Erythroblast (primary cell): ENCODE measurements at regions not wholly inside any gene's neighbourhood (a gene's known extent, or its start where the extent isn't known, plus 50 kb on each side); places are given as distances from the start of the nearest gene placed in this dataset.

Experiments
- DNase-seq, 2 experiments: peaks; one replicate each; lab custom pipeline; 2025; lab: John Stamatoyannopoulos, UW
- GATA1 ChIP-seq: IDR thresholded peaks from 2 replicates; pipeline ENCODE4 v1.6.1; 2011; ENCODE audit warnings: low read depth, mild to moderate bottlenecking, control low read depth, low read length, moderate library complexity
- POLR2A ChIP-seq: IDR thresholded peaks from 2 replicates; pipeline ENCODE4 v1.6.1; 2011; ENCODE audit warnings: mild to moderate bottlenecking, low read length

DNA sequence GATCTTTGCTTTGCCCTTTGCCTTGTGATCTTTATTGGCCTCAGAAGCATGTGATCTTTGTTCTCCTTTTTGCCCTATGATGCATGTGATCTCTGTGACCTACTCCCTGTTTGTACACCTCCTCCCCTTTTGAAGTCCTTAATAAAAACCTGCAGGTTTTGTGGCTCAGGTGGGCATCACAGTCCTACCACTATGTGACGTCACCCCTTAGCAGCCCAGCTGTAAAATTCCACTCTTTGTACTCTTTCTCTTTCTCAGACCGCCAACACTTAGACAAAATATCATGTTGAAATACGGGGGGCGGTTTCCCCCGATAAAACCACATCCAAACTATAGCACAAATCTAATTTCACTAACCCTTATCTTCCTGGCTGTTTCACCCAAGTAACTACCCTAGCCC, 76.7 kb upstream of the RAPGEF4 start:
- no peak for TF ChIP-seq GATA1
- no peak for TF ChIP-seq POLR2A
- no peak for DNase-seq

DNA sequence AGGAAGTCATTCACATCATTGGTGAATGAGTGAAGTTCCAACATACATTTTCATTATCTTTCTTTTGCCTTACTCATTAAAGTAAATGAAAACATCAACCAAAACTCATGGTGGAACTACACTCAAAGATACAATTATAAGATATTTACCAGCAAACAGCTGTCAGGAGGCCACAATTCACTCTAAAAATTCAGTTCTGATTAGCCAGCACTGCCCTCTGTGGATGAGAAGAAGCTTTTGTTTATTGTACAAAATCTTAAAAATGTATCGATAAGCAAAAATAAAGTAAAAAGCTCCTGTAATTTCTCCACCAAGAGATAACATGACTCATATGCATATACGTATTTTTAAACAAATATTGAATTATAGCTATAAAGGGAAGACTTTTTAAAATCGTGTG, 73.5 kb upstream of the RAPGEF4 start:
- no peak for DNase-seq
- TF ChIP-seq GATA1 (no peak), POLR2A (no peak)

DNA sequence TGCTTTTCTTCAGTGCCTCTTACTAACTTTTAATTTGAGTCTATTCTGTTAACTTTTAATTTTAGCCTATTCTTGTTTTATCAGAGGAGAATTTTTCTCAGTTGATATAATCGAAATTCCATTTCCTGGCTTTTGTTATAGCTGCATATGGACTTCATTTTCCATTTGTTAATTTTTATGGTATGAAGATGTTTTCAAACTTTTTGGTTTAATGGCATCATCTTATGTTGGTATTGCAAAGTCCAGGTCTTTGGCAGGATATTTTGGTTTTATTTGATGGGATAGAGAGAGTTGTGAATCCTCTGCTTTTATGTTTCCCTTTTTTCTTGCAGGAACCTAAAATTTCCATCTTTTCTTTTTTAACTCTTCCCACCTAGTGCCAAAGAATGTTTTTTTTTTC, 70.9 kb upstream of the RAPGEF4 start:
- TF ChIP-seq POLR2A (no peak), GATA1 (no peak)
- no peak for DNase-seq

DNA sequence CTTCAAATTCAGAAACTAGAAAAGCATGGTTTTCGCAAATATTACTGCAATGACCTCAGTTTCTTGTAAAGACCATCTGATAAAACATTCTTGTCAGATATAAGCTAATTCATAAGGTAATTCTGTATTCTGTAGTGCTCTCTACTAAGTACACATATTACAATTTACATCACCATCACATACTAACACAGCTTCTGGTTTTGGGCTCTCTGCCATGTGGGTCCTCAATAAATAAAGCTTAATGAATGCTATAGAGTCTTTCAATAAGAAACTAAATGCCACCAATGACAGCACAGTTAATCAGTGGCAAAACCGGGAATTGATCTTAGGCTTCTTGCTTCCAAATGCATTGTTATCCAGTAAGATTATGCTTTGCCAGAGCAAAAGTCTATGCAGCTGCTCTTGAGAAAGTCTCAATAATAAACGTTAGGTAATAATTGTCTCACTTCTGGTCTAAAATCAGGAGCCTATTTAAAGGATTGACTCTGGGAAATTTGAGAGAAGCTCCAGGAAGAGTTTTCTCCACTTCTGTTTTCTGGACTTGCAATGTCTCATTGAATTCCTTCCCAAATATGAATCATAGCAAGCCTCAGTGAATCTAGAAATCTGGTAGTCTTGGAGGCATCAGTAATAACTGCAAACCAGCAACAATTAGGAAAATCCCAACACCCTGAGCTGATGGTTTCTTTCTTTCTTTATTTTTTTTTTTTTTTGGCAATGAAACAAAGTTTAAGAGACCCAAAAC, 67.9 kb upstream of the RAPGEF4 start:
- no peak for DNase-seq
- TF ChIP-seq GATA1 (no peak), POLR2A (no peak)

- no peak for DNase-seq
- TF ChIP-seq POLR2A (no peak), GATA1 (no peak)
Observed at GRCh38 chr2:172671501-172671900, 64.1 kb upstream of the RAPGEF4 start.

- TF ChIP-seq GATA1 (no peak), POLR2A (no peak)
- DNase-seq: no peak
Observed at GRCh38 chr2:172672114-172672513, 63.5 kb upstream of the RAPGEF4 start.

DNA sequence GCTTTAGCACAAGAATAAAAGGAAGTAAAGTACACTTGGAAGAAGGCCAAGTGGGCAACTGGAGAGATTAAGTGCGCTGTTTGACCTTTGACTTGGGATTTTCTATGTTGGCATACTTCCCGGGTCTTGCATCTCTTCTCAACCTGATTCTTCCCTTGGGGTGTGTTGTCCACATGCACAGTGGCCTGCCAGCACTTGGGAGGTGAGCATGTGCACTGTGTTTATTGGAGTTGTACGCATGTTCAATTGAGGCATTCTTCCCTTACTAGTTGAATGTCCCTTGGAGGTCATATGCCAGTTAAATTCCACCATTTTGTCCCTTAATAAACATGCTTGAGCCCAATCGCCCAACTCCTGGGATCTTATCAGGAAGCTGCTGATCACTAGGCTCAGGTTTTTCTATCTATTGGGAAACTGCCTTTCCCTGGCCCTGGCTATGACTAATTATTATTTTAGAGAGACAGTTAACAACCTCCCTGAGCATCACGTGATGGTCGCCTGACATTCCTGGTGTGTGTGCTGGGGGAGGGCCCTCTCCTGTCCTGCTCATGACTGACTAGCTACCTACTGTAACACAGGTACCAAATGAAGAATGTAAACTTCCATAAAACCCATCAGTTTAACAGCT, 62.5 kb upstream of the RAPGEF4 start:
- TF ChIP-seq POLR2A (no peak), GATA1 (no peak)
- no peak for DNase-seq

GRCh38 chr2:172674034-172674967, 61.3 kb upstream of the RAPGEF4 start:
- DNase-seq: peak; percentile 59 to 67
- TF ChIP-seq POLR2A (no peak), GATA1 (no peak)

GRCh38 chr2:172674968-172675303, 60.7 kb upstream of the RAPGEF4 start:
- TF ChIP-seq POLR2A: no peak
- no peak for TF ChIP-seq GATA1
- DNase-seq: no peak

- DNase-seq: no peak
- TF ChIP-seq GATA1 (no peak), POLR2A (no peak)
Observed at GRCh38 chr2:172677363-172677762, 58.3 kb upstream of the RAPGEF4 start.

DNA sequence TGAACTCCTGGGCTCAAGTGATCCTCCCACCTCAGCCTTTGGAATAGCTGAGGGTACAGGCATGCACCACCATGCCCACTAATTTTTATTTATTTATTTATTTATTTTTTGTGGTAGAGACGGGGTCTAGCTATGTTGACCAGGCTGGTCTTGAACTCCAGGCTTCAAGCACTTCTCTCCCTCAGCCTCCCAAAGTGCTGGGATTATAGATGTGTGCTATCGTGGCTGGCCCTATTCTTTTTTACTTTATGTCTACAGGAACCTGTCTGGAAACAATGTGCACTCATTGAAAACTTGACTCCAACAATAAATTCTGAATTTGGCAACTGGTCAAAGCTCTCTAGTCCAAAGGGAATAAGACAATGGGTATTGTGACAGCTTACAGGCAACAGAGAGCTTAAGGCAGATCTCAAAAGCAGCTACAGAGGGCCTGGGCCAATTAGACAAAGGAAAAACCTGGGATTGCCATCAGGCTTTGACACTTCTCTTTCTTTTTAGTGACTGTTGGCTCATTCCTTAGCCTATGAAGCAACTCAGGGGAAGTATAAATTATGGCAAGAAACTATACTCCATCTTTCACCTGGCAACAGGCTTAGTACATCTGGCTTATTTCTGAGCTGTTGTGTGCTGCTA, 55.1 kb upstream of the RAPGEF4 start:
- DNase-seq: no peak

GRCh38 chr2:172685467-172685866, 50.2 kb upstream of the RAPGEF4 start:
- no peak for DNase-seq

More for the DNA sequence above, 55.1 kb upstream of the RAPGEF4 start:
- TF ChIP-seq POLR2A (no peak), GATA1 (no peak)

More at GRCh38 chr2:172685467-172685866, 50.2 kb upstream of the RAPGEF4 start:
- TF ChIP-seq POLR2A (no peak), GATA1 (no peak)
